H1 (cell line): ENCODE measurements at regions not wholly inside any gene's neighbourhood (a gene's known extent, or its start where the extent isn't known, plus 50 kb on each side); places are given as distances from the start of the nearest gene placed in this dataset.

ENCODE experiments used
- CTCF ChIA-PET: fragments of 300-600 bp; sonication (Branson Sonifier 250); formaldehyde crosslinking; loops from one replicate; lab custom pipeline; 2021; ENCODE audit not compliant: partially characterized antibody; lab: Charles Lee
- POLR2A ChIA-PET: fragments of 300-600 bp; sonication (Branson Sonifier 250); formaldehyde crosslinking; loops from one replicate; lab custom pipeline; 2021; ENCODE audit warnings: inconsistent platforms; ENCODE audit not compliant: partially characterized antibody; lab: Charles Lee
- DNase-seq, 2 experiments: peaks; one replicate each; pipeline versions ENCODE4 v3.0.0 to v3.0.0-alpha.2; 2010 to 2022; ENCODE audit warnings: low spot score in 2 of 2, low read depth in 1 of 2, mixed read lengths in 1 of 2
- FAIRE-seq: peaks from 2 replicates; lab custom pipeline; 2011; peaks lifted over from hg19 to GRCh38; lab: Jason Lieb, UNC
- H2AFZ ChIP-seq: 2 replicates; pipeline ENCODE4 v1.8.1; 2012; ENCODE audit warnings: low read length, inconsistent platforms
- H2AK5ac ChIP-seq: 2 replicates; pipeline ENCODE4 v1.6.1; 2013; ENCODE audit warnings: low read depth, low read length
- H2BK120ac ChIP-seq: replicated peaks from 2 replicates; pipeline ENCODE3; 2013; ENCODE audit warnings: low read depth, low read length, inconsistent platforms
- H2BK12ac ChIP-seq: 2 replicates; pipeline ENCODE4 v1.6.1; 2013; ENCODE audit warnings: low read depth, low read length
- H2BK15ac ChIP-seq: 2 replicates; pipeline ENCODE4 v1.6.1; 2013; ENCODE audit warnings: low read length
- H2BK20ac ChIP-seq: 2 replicates; pipeline ENCODE4 v1.6.1; 2013; ENCODE audit warnings: low read length
- H2BK5ac ChIP-seq: 2 replicates; pipeline ENCODE4 v1.6.1; 2013; ENCODE audit warnings: low read depth, low read length
- H3K14ac ChIP-seq: 2 replicates; pipeline ENCODE4 v1.6.1; 2013; ENCODE audit warnings: inconsistent platforms; ENCODE audit not compliant: insufficient read length
- H3K18ac ChIP-seq: 2 replicates; pipeline ENCODE4 v1.6.1; 2013; ENCODE audit warnings: low read length; ENCODE audit errors: extremely low read depth
- H3K23ac ChIP-seq: 2 replicates; pipeline ENCODE4 v1.6.1; 2013; ENCODE audit warnings: inconsistent platforms; ENCODE audit not compliant: insufficient read length
- H3K23me2 ChIP-seq: 2 replicates; pipeline ENCODE4 v1.6.1; 2013; ENCODE audit warnings: low read depth, low read length
- H3K27ac ChIP-seq: 2 replicates; pipeline ENCODE4 v1.6.1; 2011; ENCODE audit warnings: low read depth, low read length, inconsistent platforms
- H3K27me3 ChIP-seq, 4 experiments: replicated peaks in 1 of 4; 1 replicate in 1 of 4; 2 replicates in 3 of 4; pipeline versions ENCODE4 v1.6.1 to v1.8.1; 2011 to 2013; ENCODE audit warnings: low read length in 3 of 4, mild to moderate bottlenecking in 3 of 4, inconsistent platforms in 2 of 4, mixed read lengths in 2 of 4, moderate library complexity in 1 of 4; ENCODE audit not compliant: control insufficient read depth in 3 of 4, insufficient read depth in 3 of 4; ENCODE audit errors: extremely low read depth in 1 of 4
- H3K36me3 ChIP-seq, 4 experiments: 2 replicates each; pipeline versions ENCODE4 v1.6.1 to v1.8.1; 2011 to 2013; ENCODE audit warnings: mild to moderate bottlenecking in 4 of 4, low read length in 3 of 4, moderate library complexity in 2 of 4, control low read depth in 1 of 4, inconsistent platforms in 1 of 4; ENCODE audit not compliant: insufficient read depth in 4 of 4, control insufficient read depth in 2 of 4
- H3K4ac ChIP-seq: replicated peaks from 2 replicates; pipeline ENCODE3; 2013; ENCODE audit warnings: low read length, low read depth, mixed read lengths, inconsistent platforms; ENCODE audit not compliant: insufficient read length
- H3K4me1 ChIP-seq, 4 experiments: replicated peaks in 1 of 4; 1 replicate in 1 of 4; 2 replicates in 3 of 4; pipeline versions ENCODE4 v1.6.1 to v1.8.1; 2011 to 2013; ENCODE audit warnings: low read length in 3 of 4, inconsistent platforms in 2 of 4, mixed read lengths in 1 of 4; ENCODE audit not compliant: insufficient read depth in 4 of 4, control insufficient read depth in 3 of 4
- H3K4me2 ChIP-seq, 2 experiments: 2 replicates each; pipeline versions ENCODE4 v1.6.1 to v1.8.1; 2011 to 2013; ENCODE audit warnings: low read depth in 2 of 2, low read length in 2 of 2, control low read depth in 1 of 2, inconsistent platforms in 1 of 2, mild to moderate bottlenecking in 1 of 2; ENCODE audit not compliant: insufficient read depth in 1 of 2
- H3K4me3 ChIP-seq, 4 experiments: fragments of 200-600, 300-600 bp in 1 of 4; sonication (generic), shearing (Covaris generic), sonication (Bioruptor Twin) in 1 of 4; 2 replicates each; pipeline versions ENCODE4 v1.5.1 to v1.8.1; 2011 to 2016; ENCODE audit warnings: low read length in 4 of 4, low read depth in 3 of 4, control low read depth in 2 of 4, inconsistent platforms in 2 of 4, mild to moderate bottlenecking in 2 of 4, mixed read lengths in 1 of 4, moderate library complexity in 1 of 4; ENCODE audit not compliant: insufficient read depth in 2 of 4; ENCODE audit errors: extremely low read depth in 1 of 4
- H3K56ac ChIP-seq: replicated peaks from 2 replicates; pipeline ENCODE3; 2013; ENCODE audit warnings: low read depth, mild to moderate bottlenecking, mixed read lengths, low read length, inconsistent platforms; ENCODE audit not compliant: insufficient read length
- H3K79me1 ChIP-seq: 2 replicates; pipeline ENCODE4 v1.6.1; 2013; ENCODE audit warnings: low read depth, low read length, control low read depth
- H3K79me2 ChIP-seq, 2 experiments: 2 replicates each; pipeline versions ENCODE4 v1.6.1 to v1.8.1; 2012 to 2013; ENCODE audit warnings: low read length in 2 of 2, mild to moderate bottlenecking in 2 of 2, inconsistent platforms in 1 of 2; ENCODE audit not compliant: insufficient read depth in 2 of 2, control insufficient read depth in 1 of 2
- H3K9ac ChIP-seq, 4 experiments: replicated peaks in 1 of 4; 1 replicate in 1 of 4; 2 replicates in 3 of 4; pipeline versions ENCODE4 v1.6.1 to v1.8.1; 2011 to 2013; ENCODE audit warnings: low read depth in 3 of 4, low read length in 3 of 4, control low read depth in 2 of 4, mild to moderate bottlenecking in 2 of 4, moderate library complexity in 2 of 4, inconsistent platforms in 1 of 4; ENCODE audit errors: extremely low read depth in 1 of 4
- H3K9me3 ChIP-seq, 2 experiments: 2 replicates each; pipeline versions ENCODE4 v1.6.1 to v1.8.1; 2012 to 2013; ENCODE audit warnings: mild to moderate bottlenecking in 2 of 2, moderate library complexity in 2 of 2, control low read depth in 1 of 2, inconsistent platforms in 1 of 2, low read depth in 1 of 2, low read length in 1 of 2, mixed read lengths in 1 of 2; ENCODE audit not compliant: insufficient read depth in 2 of 2
- H4K20me1 ChIP-seq, 2 experiments: replicated peaks in 1 of 2; 2 replicates each; pipeline versions ENCODE3 to v1.8.1; 2011 to 2013; ENCODE audit warnings: inconsistent platforms in 2 of 2, low read length in 2 of 2, mild to moderate bottlenecking in 1 of 2; ENCODE audit not compliant: insufficient read depth in 2 of 2, control insufficient read depth in 1 of 2
- H4K5ac ChIP-seq: 2 replicates; pipeline ENCODE4 v1.6.1; 2013; ENCODE audit warnings: low read length, low read depth, mixed read lengths, inconsistent platforms; ENCODE audit not compliant: insufficient read length
- H4K8ac ChIP-seq: 2 replicates; pipeline ENCODE4 v1.8.0; 2013; ENCODE audit warnings: mild to moderate bottlenecking, moderate library complexity, low read length, inconsistent platforms; ENCODE audit not compliant: insufficient read depth; ENCODE audit errors: extremely low read depth
- H4K91ac ChIP-seq: replicated peaks from 2 replicates; pipeline ENCODE3; 2013; ENCODE audit warnings: low read length, mixed read lengths, inconsistent platforms; ENCODE audit not compliant: insufficient read length
- E2F6 ChIP-seq: IDR thresholded peaks from 2 replicates; pipeline ENCODE4 v1.6.1; 2012; ENCODE audit warnings: inconsistent platforms
- EGR1 ChIP-seq: IDR thresholded peaks from 2 replicates; pipeline ENCODE4 v1.6.1; 2011; ENCODE audit warnings: low read depth, low read length, borderline replicate concordance
- SP4 ChIP-seq: IDR thresholded peaks from 2 replicates; pipeline ENCODE4 v1.6.1; 2012; ENCODE audit warnings: low read length, inconsistent platforms
- TEAD4 ChIP-seq: IDR thresholded peaks from 2 replicates; pipeline ENCODE4 v1.6.1; 2012; ENCODE audit warnings: low read depth, low read length, inconsistent platforms, mixed read lengths
- WGBS, 2 experiments: shearing (Covaris generic) in 1 of 2; methylation state at CpG; one replicate each; pipeline versions ENCODE4 v1.1.6 to v1.1.7; 2013 to 2015; ENCODE audit warnings: low lambda C conversion rate in 2 of 2, mixed read lengths in 2 of 2, inconsistent platforms in 1 of 2, low coverage in 1 of 2, missing lambda C conversion rate in 1 of 2; ENCODE audit not compliant: insufficient replicate concordance in 2 of 2, insufficient coverage in 1 of 2, insufficient read length in 1 of 2; ENCODE audit errors: extremely low coverage in 1 of 2, missing lambda C conversion rate in 1 of 2; 5-methylcytosine and 5-hydroxymethylcytosine counted together

GRCh38 chr2:19189391-19189790 lies 169.0 kb downstream of the OSR1 start:
- WGBS, 2 experiments = 95% methylated on average over 1 of the region's 1 CpG; no CpG with 5 or more reads in 1 of the 2 experiments
- no peak overlapping the region for H2AK5ac ChIP-seq
- H3K27ac ChIP-seq = no peak overlapping the region
- no peaks in the 10 kb centered on the region for H3K36me3 ChIP-seq
- no peak overlapping the region for H3K14ac ChIP-seq
- H4K8ac ChIP-seq = no peak overlapping the region
- H3K4me2 ChIP-seq = no peak overlapping the region
- no peaks in the 10 kb centered on the region for H3K79me1 ChIP-seq
- H3K23me2 ChIP-seq = no peaks in the 10 kb centered on the region
- no peak overlapping the region for H2BK12ac ChIP-seq
- H3K9ac ChIP-seq = no peak overlapping the region
- no peak overlapping the region for H4K91ac ChIP-seq
- no peak overlapping the region for H2AFZ ChIP-seq
- H3K9me3 ChIP-seq = no peaks in the 10 kb centered on the region
- no peak overlapping the region for H3K56ac ChIP-seq
- FAIRE-seq (no peak), DNase-seq (no peak)
- POLR2A ChIA-PET = no interaction called here
- H2BK120ac ChIP-seq = no peak overlapping the region
- CTCF ChIA-PET = interaction anchor here (1.8 kb wide), 1 partner anchor 20 kb away, joined by 4 read pairs; no protein-coding TSS in a partner anchor
- H3K27me3 ChIP-seq = no peaks in the 10 kb centered on the region
- no peaks in the 10 kb centered on the region for H3K4me1 ChIP-seq
- H3K23ac ChIP-seq = no peak overlapping the region
- no peak overlapping the region for H4K5ac ChIP-seq
- H2BK20ac ChIP-seq = no peak overlapping the region
- H3K4ac ChIP-seq = no peak overlapping the region
- no peak overlapping the region for H2BK5ac ChIP-seq
- H4K20me1 ChIP-seq = no peaks in the 10 kb centered on the region
- no peaks in the 10 kb centered on the region for H3K79me2 ChIP-seq
- no peak overlapping the region for H3K4me3 ChIP-seq
- H3K18ac ChIP-seq = no peak overlapping the region
- no peak overlapping the region for H2BK15ac ChIP-seq
- TF ChIP-seq EGR1 (no peak), E2F6 (no peak), SP4 (no peak), TEAD4 (no peak)
